ENCODE measurements at regions not wholly inside any gene's neighbourhood (a gene's known extent, or its start where the extent isn't known, plus 50 kb on each side); places are given as distances from the start of the nearest gene placed in this dataset.

DNA sequence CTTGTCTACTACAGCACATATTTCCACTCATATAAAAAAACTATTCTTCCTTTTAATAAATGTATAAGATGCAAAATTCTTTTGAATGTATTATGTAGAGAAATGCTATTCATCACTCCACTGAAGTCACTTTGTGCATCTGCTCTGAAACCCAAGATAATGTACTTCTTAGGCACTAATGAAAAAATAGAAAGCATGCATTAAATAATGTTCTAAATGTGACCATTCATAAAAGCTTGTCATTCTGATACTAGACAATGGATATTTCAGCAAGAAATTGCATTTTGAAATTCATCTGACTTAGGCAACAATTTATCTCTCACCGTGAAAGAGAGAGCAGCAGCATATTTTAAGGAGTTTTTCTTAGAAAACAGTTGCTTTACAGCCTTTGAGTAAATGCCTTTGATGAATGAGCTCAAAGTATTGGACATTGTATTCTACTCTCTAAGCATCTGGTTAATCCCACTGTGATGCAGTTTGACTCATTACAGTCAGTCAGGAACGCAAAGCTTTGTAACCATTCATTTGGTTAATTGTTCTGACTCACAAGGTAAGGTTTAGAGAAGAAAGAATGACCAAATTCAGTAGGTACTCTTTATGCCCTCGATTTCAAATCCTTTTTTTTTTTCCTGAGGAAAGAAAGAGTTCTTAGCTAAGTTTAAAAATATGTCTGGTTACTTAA, 2233.8 kb upstream of the C9orf72 start:
- TF ChIP-seq CTCF (IDR thresholded peaks at IDR 0.05; ENCODE audit: low read depth, low read length, poor library complexity, severe bottlenecking) (no peak), EZH2phosphoT487 (IDR thresholded peaks at IDR 0.05; ENCODE audit: borderline replicate concordance, low read length) (no peak)

Data from DOHH2 (cell line).